B cell (primary cell): ENCODE measurements at regions not wholly inside any gene's neighbourhood (a gene's known extent, or its start where the extent isn't known, plus 50 kb on each side); places are given as distances from the start of the nearest gene placed in this dataset.
"Not testable (repeated sequence)": the region's sequence is repeated elsewhere in the genome, so short reads cannot be mapped to it uniquely, and the experiment has no call there.

Experiments
- EZH2 ChIP-seq: IDR thresholded peaks from 2 replicates; pipeline ENCODE4 v1.6.1; 2012; ENCODE audit warnings: borderline replicate concordance, low read depth, mild to moderate bottlenecking, moderate library complexity, low read length; ENCODE audit not compliant: insufficient read depth, poor library complexity, severe bottlenecking
- TF ChIP-seq, protein P1 (sequence below): fragments of 200-600 bp; IDR thresholded peaks from one replicate; pipeline ENCODE4 v1.8.0; 2022; ENCODE audit warnings: antibody characterized with exemption, mild to moderate bottlenecking

- TF ChIP-seq, protein P1, sequence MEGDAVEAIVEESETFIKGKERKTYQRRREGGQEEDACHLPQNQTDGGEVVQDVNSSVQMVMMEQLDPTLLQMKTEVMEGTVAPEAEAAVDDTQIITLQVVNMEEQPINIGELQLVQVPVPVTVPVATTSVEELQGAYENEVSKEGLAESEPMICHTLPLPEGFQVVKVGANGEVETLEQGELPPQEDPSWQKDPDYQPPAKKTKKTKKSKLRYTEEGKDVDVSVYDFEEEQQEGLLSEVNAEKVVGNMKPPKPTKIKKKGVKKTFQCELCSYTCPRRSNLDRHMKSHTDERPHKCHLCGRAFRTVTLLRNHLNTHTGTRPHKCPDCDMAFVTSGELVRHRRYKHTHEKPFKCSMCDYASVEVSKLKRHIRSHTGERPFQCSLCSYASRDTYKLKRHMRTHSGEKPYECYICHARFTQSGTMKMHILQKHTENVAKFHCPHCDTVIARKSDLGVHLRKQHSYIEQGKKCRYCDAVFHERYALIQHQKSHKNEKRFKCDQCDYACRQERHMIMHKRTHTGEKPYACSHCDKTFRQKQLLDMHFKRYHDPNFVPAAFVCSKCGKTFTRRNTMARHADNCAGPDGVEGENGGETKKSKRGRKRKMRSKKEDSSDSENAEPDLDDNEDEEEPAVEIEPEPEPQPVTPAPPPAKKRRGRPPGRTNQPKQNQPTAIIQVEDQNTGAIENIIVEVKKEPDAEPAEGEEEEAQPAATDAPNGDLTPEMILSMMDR = not testable (repeated sequence)
- not testable (repeated sequence) for TF ChIP-seq EZH2
Measured at GRCh38 chr10:48055395-48055794, 55.8 kb upstream of the FAM25C start.
